ENCODE measurements at regions not wholly inside any gene's neighbourhood (a gene's known extent, or its start where the extent isn't known, plus 50 kb on each side); places are given as distances from the start of the nearest gene placed in this dataset.

DNA sequence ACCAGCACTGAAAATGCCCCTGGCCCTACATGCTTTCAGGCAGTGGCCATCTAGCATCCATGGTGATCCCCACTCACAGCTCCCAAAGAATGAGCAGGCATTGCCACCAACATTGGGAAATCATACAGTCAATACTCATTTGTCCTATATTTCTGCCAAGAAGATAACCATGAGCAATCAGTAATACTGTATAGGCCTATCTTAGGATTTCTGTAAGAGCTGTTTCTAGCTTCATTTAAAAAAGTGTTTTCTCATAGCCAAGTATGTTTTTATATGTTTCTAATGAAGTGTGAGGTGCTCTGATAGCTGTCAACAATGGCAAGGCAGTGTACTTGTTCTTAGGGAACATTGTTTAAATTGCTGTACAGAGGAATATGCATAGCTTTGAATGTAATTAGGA is 428.7 kb downstream of the FGF9 start:
- Histone ChIP-seq H3K4me3 (ENCODE audit: severe bottlenecking) (no peak overlapping the region), H3K4me1 (ENCODE audit: insufficient read depth, poor library complexity, severe bottlenecking) (no peaks in the 10 kb centered on the region), H3K27me3 (ENCODE audit: insufficient read depth, poor library complexity, severe bottlenecking) (no peaks in the 10 kb centered on the region), H3K36me3 (ENCODE audit: low read depth) (no peaks in the 10 kb centered on the region), H3K9me3 (ENCODE audit: severe bottlenecking) (no peaks in the 10 kb centered on the region), H3K27ac (ENCODE audit: poor library complexity, severe bottlenecking) (no peak overlapping the region)
- TF ChIP-seq, protein P1, sequence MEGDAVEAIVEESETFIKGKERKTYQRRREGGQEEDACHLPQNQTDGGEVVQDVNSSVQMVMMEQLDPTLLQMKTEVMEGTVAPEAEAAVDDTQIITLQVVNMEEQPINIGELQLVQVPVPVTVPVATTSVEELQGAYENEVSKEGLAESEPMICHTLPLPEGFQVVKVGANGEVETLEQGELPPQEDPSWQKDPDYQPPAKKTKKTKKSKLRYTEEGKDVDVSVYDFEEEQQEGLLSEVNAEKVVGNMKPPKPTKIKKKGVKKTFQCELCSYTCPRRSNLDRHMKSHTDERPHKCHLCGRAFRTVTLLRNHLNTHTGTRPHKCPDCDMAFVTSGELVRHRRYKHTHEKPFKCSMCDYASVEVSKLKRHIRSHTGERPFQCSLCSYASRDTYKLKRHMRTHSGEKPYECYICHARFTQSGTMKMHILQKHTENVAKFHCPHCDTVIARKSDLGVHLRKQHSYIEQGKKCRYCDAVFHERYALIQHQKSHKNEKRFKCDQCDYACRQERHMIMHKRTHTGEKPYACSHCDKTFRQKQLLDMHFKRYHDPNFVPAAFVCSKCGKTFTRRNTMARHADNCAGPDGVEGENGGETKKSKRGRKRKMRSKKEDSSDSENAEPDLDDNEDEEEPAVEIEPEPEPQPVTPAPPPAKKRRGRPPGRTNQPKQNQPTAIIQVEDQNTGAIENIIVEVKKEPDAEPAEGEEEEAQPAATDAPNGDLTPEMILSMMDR (IDR thresholded peaks at IDR 0.05; ENCODE audit: poor library complexity, severe bottlenecking), result no peak
- DNase-seq (ENCODE audit: low spot score) (no peak), ATAC-seq (ENCODE audit: low read depth) (no peak)

DNA sequence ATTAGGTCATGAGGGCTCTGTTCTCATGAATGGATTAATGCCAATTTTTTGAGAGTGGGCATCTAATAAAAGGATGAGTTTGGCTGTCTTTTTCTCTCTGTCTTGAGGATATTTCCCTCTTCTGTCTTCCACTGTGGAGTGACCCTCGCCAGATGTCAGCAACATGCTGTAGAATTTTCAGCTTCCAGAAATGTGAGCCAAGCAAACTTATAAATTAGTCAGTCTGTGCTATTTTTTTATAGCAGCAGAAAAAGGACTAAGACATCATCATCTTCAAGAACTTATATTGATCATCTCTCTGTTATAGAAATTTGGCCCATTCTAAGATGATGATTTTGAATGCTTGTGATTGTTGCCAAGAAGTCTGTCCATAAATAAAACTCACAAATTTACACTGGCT is 431.4 kb downstream of the FGF9 start:
- H3K27ac ChIP-seq (ENCODE audit: poor library complexity, severe bottlenecking), result no peak overlapping the region
- H3K27me3 ChIP-seq (ENCODE audit: insufficient read depth, poor library complexity, severe bottlenecking), result no peaks in the 10 kb centered on the region
- ATAC-seq (ENCODE audit: low read depth) (no peak), DNase-seq (ENCODE audit: low spot score) (no peak)
- H3K4me1 ChIP-seq (ENCODE audit: insufficient read depth, poor library complexity, severe bottlenecking), result no peaks in the 10 kb centered on the region
- no peaks in the 10 kb centered on the region for H3K9me3 ChIP-seq (ENCODE audit: severe bottlenecking)
- H3K36me3 ChIP-seq (ENCODE audit: low read depth), result no peaks in the 10 kb centered on the region
- no peak overlapping the region for H3K4me3 ChIP-seq (ENCODE audit: severe bottlenecking)
- TF ChIP-seq, protein P1 (IDR thresholded peaks at IDR 0.05; ENCODE audit: poor library complexity, severe bottlenecking), result no peak

DNA sequence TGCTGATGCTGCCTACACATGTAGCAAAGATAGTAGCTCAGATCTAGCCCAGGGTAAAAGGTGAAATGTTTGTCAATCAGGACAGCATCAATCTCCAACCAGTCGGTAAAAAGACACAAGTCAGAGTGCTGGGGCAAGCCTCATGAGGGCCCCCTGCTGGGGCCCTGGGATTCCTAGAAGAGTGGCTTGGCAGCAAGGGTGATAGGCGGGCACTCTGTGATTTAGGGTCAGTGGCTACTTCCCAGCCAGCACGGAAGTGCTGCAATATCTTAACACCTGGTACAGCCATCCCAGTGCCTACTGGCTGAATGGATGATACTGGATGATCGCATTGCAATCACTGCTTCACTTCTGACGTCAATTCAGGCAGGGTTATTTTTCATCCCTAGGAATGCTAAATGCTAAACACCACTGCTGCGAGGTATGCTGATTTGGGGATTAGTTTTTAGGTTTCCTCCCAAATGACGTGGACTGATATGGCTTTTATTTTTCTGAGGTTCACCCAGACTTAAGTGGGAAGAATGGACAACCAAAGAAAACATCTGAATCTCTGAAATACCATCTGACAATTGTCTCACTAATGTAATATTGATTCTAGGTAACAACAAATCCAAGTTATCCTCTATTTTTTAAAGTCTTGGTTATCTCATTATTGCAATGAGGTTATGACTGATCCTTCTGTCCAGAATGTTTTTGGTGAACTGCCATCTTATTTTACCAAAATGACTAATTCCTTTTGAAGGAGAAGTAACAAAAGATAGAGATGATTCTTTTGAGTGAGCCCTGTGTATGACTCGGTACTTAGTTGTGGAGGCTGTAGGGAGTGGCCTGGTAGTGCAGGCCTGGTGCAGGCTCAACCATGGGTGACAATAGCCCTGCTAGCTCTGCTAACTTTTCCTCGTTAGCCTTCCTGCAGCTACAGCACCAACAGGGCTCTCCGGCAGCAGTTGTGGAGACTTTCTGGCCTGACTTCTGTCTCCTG is 432.5 kb downstream of the FGF9 start:
- ATAC-seq (ENCODE audit: low read depth), result no peak

DNA sequence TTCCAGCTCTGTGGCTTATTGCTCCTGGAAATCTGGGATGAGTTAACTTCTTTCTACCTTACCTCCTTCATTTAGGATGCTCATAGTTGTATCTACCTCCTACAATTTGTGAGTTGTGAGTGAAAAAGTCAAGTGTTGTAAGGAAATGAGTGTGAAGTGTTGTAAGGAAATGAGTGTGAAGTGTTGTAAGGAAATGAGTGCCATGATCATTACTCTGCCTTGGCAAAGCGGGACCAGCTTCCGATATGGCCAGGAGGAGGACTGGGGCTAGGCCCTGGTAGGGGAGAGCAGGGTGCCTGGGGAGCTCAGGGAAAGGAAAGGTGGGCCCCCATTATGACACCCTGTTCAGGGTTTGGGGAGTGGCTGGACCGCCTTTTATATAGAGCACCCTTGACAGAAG is 435.2 kb downstream of the FGF9 start:
- no peak for DNase-seq (ENCODE audit: low spot score)
- TF ChIP-seq, protein P1 (IDR thresholded peaks at IDR 0.05; ENCODE audit: poor library complexity, severe bottlenecking), result no peak
- no peak overlapping the region for H3K27ac ChIP-seq (ENCODE audit: poor library complexity, severe bottlenecking)
- H3K4me1 ChIP-seq (ENCODE audit: insufficient read depth, poor library complexity, severe bottlenecking), result no peaks in the 10 kb centered on the region
- peaks cover 5% of the 10 kb centered on the region for H3K27me3 ChIP-seq (ENCODE audit: insufficient read depth, poor library complexity, severe bottlenecking)
- H3K9me3 ChIP-seq (ENCODE audit: severe bottlenecking), result no peaks in the 10 kb centered on the region
- no peak for ATAC-seq (ENCODE audit: low read depth)
- H3K36me3 ChIP-seq (ENCODE audit: low read depth), result no peaks in the 10 kb centered on the region
- H3K4me3 ChIP-seq (ENCODE audit: severe bottlenecking), result no peak overlapping the region

More for the DNA sequence above, 432.5 kb downstream of the FGF9 start:
- Histone ChIP-seq H3K27ac (ENCODE audit: poor library complexity, severe bottlenecking) (no peak overlapping the region), H3K4me1 (ENCODE audit: insufficient read depth, poor library complexity, severe bottlenecking) (no peaks in the 10 kb centered on the region), H3K27me3 (ENCODE audit: insufficient read depth, poor library complexity, severe bottlenecking) (no peaks in the 10 kb centered on the region), H3K36me3 (ENCODE audit: low read depth) (no peaks in the 10 kb centered on the region), H3K9me3 (ENCODE audit: severe bottlenecking) (no peaks in the 10 kb centered on the region), H3K4me3 (ENCODE audit: severe bottlenecking) (no peak overlapping the region)
- TF ChIP-seq, protein P1 (IDR thresholded peaks at IDR 0.05; ENCODE audit: poor library complexity, severe bottlenecking), result no peak
- no peak for DNase-seq (ENCODE audit: low spot score)

DNA sequence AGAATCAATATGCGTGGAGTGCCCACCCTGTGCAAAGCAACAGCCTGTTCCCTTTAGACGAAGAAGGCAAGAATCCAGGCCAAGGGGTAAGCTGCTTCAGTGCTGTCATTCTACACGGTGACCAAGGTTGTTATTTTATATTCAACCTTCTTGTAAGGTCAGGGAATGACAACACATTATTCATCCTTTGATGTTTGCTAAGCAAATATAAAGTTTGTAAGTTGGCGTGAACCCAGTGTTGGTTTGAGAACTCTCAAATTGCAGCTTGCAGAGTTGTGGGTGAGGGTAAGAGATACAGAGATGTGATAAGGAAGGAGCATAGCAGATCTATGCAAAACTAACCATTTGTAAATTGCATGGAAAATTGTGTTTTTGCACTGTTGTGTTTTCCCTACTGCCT is 436.7 kb downstream of the FGF9 start:
- no peaks in the 10 kb centered on the region for H3K9me3 ChIP-seq (ENCODE audit: severe bottlenecking)
- no peaks in the 10 kb centered on the region for H3K36me3 ChIP-seq (ENCODE audit: low read depth)
- H3K27me3 ChIP-seq (ENCODE audit: insufficient read depth, poor library complexity, severe bottlenecking), result peaks cover 5% of the 10 kb centered on the region
- ATAC-seq (ENCODE audit: low read depth) (no peak), DNase-seq (ENCODE audit: low spot score) (no peak)
- TF ChIP-seq, protein P1 (IDR thresholded peaks at IDR 0.05; ENCODE audit: poor library complexity, severe bottlenecking), result no peak
- no peak overlapping the region for H3K27ac ChIP-seq (ENCODE audit: poor library complexity, severe bottlenecking)
- H3K4me3 ChIP-seq (ENCODE audit: severe bottlenecking), result no peak overlapping the region
- H3K4me1 ChIP-seq (ENCODE audit: insufficient read depth, poor library complexity, severe bottlenecking), result no peaks in the 10 kb centered on the region
